Sigmoid colon (tissue), 4 donors: ENCODE measurements at regions not wholly inside any gene's neighbourhood (a gene's known extent, or its start where the extent isn't known, plus 50 kb on each side); places are given as distances from the start of the nearest gene placed in this dataset.

Source experiments
- EP300 ChIP-seq, 4 donors: sonication (generic); formaldehyde crosslinking; IDR thresholded peaks; one replicate each; pipeline ENCODE4 v1.6.1; 2017; ENCODE audit warnings: antibody characterized with exemption in 4 of 4
- POLR2A ChIP-seq, 2 donors: fragments of 450-650 bp; IDR thresholded peaks; one replicate each; pipeline ENCODE4 v1.6.1; 2016; ENCODE audit warnings: antibody characterized with exemption in 2 of 2, mild to moderate bottlenecking in 2 of 2, moderate library complexity in 2 of 2
- POLR2AphosphoS5 ChIP-seq, 4 donors: sonication (generic); formaldehyde crosslinking; IDR thresholded peaks; one replicate each; pipeline ENCODE4 v1.6.1; 2017; ENCODE audit warnings: antibody characterized with exemption in 4 of 4
- TF ChIP-seq, protein P1 (sequence below), 4 experiments: fragments of 450-650 bp in 3 of 4; fragments of 200-600 bp in 1 of 4; IDR thresholded peaks; one replicate each; pipeline ENCODE4 v1.5.1; 2016 to 2019; ENCODE audit warnings: antibody characterized with exemption in 4 of 4, mild to moderate bottlenecking in 3 of 4, moderate library complexity in 2 of 4

DNA sequence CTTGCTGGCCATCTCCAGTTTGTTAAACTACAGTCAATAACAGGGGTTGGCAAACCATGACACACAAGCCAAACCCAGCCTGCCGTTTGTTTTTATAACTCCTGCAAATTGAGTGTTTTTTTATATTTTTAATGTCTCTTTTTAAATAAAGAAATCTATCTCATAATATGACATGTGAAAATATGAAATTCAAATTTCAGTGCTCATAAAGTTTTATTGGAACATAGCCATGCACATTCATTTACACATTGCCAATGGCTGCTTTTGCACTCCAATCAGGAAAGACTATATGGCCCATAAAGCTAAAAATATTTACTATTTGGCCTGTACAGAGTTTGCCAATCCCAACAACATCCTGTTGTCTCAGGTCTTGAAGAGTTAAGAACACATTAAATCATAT lies 129.0 kb upstream of the SRSF6 start:
- TF ChIP-seq POLR2AphosphoS5 (IDR thresholded peaks at IDR 0.05) (no peak), POLR2A (IDR thresholded peaks at IDR 0.05) (no peak), EP300 (IDR thresholded peaks at IDR 0.05) (no peak)
- TF ChIP-seq, protein P1, sequence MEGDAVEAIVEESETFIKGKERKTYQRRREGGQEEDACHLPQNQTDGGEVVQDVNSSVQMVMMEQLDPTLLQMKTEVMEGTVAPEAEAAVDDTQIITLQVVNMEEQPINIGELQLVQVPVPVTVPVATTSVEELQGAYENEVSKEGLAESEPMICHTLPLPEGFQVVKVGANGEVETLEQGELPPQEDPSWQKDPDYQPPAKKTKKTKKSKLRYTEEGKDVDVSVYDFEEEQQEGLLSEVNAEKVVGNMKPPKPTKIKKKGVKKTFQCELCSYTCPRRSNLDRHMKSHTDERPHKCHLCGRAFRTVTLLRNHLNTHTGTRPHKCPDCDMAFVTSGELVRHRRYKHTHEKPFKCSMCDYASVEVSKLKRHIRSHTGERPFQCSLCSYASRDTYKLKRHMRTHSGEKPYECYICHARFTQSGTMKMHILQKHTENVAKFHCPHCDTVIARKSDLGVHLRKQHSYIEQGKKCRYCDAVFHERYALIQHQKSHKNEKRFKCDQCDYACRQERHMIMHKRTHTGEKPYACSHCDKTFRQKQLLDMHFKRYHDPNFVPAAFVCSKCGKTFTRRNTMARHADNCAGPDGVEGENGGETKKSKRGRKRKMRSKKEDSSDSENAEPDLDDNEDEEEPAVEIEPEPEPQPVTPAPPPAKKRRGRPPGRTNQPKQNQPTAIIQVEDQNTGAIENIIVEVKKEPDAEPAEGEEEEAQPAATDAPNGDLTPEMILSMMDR (IDR thresholded peaks at IDR 0.05) = no peak
